Glutamatergic neuron (in vitro differentiated cells): ENCODE measurements at regions not wholly inside any gene's neighbourhood (a gene's known extent, or its start where the extent isn't known, plus 50 kb on each side); places are given as distances from the start of the nearest gene placed in this dataset.
"Not testable (repeated sequence)": the region's sequence is repeated elsewhere in the genome, so short reads cannot be mapped to it uniquely, and the experiment has no call there.

Source experiments
- DNase-seq: peaks from one replicate; pipeline ENCODE4 v3.0.0; 2022
- H3K27ac Mint-ChIP-seq: one replicate; pipeline ENCODE4 v1.8.0; 2020; ENCODE audit warnings: mild to moderate bottlenecking, mixed read lengths, inconsistent platforms; ENCODE audit not compliant: unreplicated experiment
- H3K27me3 Mint-ChIP-seq: one replicate; pipeline ENCODE4 v1.8.0; 2020; ENCODE audit warnings: mild to moderate bottlenecking, moderate library complexity, mixed read lengths, inconsistent platforms; ENCODE audit not compliant: unreplicated experiment
- H3K36me3 Mint-ChIP-seq: one replicate; pipeline ENCODE4 v1.8.0; 2020; ENCODE audit warnings: mild to moderate bottlenecking, mixed read lengths, inconsistent platforms; ENCODE audit not compliant: unreplicated experiment
- H3K4me1 Mint-ChIP-seq: one replicate; pipeline ENCODE4 v1.8.0; 2020; ENCODE audit warnings: mild to moderate bottlenecking, low read depth, mixed read lengths, inconsistent platforms; ENCODE audit not compliant: unreplicated experiment
- H3K4me3 Mint-ChIP-seq: one replicate; pipeline ENCODE4 v1.8.0; 2020; ENCODE audit warnings: mild to moderate bottlenecking, mixed read lengths, inconsistent platforms; ENCODE audit not compliant: unreplicated experiment
- H3K9me3 Mint-ChIP-seq: one replicate; pipeline ENCODE4 v1.8.0; 2020; ENCODE audit warnings: mild to moderate bottlenecking, moderate library complexity, mixed read lengths, inconsistent platforms; ENCODE audit not compliant: unreplicated experiment
- CTCF ChIP-seq: fragments of 200-600 bp; sonication (generic); IDR thresholded peaks from one replicate; pipeline ENCODE4 v1.5.0; 2021; ENCODE audit not compliant: partially characterized antibody, unreplicated experiment

- Mint-ChIP-seq H3K9me3 (peaks cover 3% of the 10 kb centered on the region), H3K27ac (no peak overlapping the region), H3K4me3 (no peak overlapping the region), H3K4me1 (no peaks in the 10 kb centered on the region), H3K27me3 (no peaks in the 10 kb centered on the region), H3K36me3 (peaks cover 4% of the 10 kb centered on the region)
- no peak for DNase-seq
- no peak for TF ChIP-seq CTCF
These were observed 606.8 kb downstream of the EPHA3 start for GRCh38 chr3:89714237-89714636.

- Mint-ChIP-seq H3K9me3 (no peaks in the 10 kb centered on the region), H3K4me3 (no peak overlapping the region), H3K36me3 (no peaks in the 10 kb centered on the region), H3K27ac (no peak overlapping the region), H3K4me1 (no peaks in the 10 kb centered on the region), H3K27me3 (no peaks in the 10 kb centered on the region)
- TF ChIP-seq CTCF, result no peak
- no peak for DNase-seq
These were observed 632.9 kb downstream of the EPHA3 start for GRCh38 chr3:89740080-89740880.

DNA sequence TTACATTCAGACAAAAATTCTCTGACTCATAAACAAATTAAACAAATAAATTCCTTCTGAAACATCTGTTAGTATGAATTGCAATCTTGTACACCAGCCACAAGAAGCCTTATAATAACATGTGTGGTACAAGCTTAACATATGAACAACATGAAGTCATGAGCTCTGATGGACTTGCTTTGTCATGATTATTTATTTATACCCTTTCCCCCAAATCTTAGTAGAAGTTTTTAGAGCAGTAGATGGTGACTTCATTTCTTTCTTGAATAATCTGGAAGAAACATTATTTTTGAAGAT, 633.4 kb downstream of the EPHA3 start:
- no peak overlapping the region for H3K27ac Mint-ChIP-seq
- no peak for DNase-seq
- TF ChIP-seq CTCF, result no peak
- no peak overlapping the region for H3K4me3 Mint-ChIP-seq
- H3K9me3 Mint-ChIP-seq, result no peaks in the 10 kb centered on the region
- H3K4me1 Mint-ChIP-seq, result no peaks in the 10 kb centered on the region
- no peaks in the 10 kb centered on the region for H3K27me3 Mint-ChIP-seq
- no peaks in the 10 kb centered on the region for H3K36me3 Mint-ChIP-seq

GRCh38 chr3:89742546-89742945, 635.1 kb downstream of the EPHA3 start:
- no peak overlapping the region for H3K27ac Mint-ChIP-seq
- H3K4me1 Mint-ChIP-seq, result no peaks in the 10 kb centered on the region
- no peaks in the 10 kb centered on the region for H3K9me3 Mint-ChIP-seq
- no peak for DNase-seq
- no peaks in the 10 kb centered on the region for H3K27me3 Mint-ChIP-seq
- TF ChIP-seq CTCF, result no peak
- H3K36me3 Mint-ChIP-seq, result no peaks in the 10 kb centered on the region
- H3K4me3 Mint-ChIP-seq, result no peak overlapping the region

DNA sequence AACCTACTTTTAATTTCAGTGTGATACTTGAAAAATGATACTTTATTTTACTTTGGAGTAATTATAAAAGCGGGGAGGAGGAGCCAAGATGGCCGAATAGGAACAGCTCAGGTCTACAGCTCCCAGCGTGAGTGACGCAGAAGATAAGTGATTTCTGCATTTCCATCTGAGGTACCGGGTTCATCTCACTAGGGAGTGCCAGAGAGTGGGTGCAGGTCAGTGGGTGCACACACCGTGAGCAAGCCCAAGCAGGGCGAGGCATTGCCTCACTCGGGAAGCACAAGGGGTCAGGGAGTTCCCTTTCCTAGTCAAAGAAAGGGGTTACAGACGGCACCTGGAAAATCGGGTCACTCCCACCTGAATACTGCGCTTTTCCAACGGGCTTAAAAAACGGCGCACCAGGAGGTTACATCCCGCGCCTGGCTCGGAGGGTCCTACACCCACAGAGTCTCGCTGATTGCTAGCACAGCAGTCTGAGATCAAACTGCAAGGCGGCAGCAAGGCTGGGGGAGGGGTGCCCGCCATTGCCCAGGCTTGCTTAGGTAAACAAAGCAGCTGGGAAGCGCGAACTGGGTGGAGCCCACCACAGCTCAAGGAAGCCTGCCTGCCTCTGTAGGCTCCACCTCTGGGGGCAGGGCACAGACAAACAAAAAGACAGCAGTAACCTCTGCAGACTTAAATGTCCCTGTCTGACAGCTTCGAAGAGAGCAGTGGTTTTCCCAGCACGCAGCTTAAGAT, 640.3 kb downstream of the EPHA3 start:
- not testable (repeated sequence) for H3K27ac Mint-ChIP-seq, H3K9me3 Mint-ChIP-seq, DNase-seq, H3K27me3 Mint-ChIP-seq, H3K4me1 Mint-ChIP-seq, H3K36me3 Mint-ChIP-seq
- peak overlapping the region; percentile 30 for H3K4me3 Mint-ChIP-seq
